HCT116 (cell line): ENCODE measurements at regions not wholly inside any gene's neighbourhood (a gene's known extent, or its start where the extent isn't known, plus 50 kb on each side); places are given as distances from the start of the nearest gene placed in this dataset.

Experiments used
- ATAC-seq: fragments of 200-7000 bp; cut with Tn5 transposase; 2 replicates; pipeline ENCODE4 v1.9.1; 2020; ENCODE audit warnings: mild to moderate bottlenecking, moderate library complexity
- BruUV-seq: library from RNA; stranded (reverse); fragments of 400-500 nt; replicated peaks from 2 replicates; lab custom pipeline; 2021; lab: Mats Ljungman, UMichigan
- CTCF ChIA-PET: fragments of 300-600 bp; sonication (Branson Sonifier 250); formaldehyde crosslinking; loops from one replicate; lab custom pipeline; 2021; ENCODE audit warnings: antibody characterized with exemption; lab: Charles Lee
- POLR2A ChIA-PET: fragments of 300-600, 350-600 bp; sonication (Branson Sonifier 250); formaldehyde crosslinking; loops from one replicate; lab custom pipeline; 2021; ENCODE audit warnings: antibody characterized with exemption; lab: Charles Lee
- RAD21 ChIA-PET, 2 experiments: fragments of 300-600 bp; sonication (Branson Sonifier 250); formaldehyde crosslinking; loops; one replicate each; lab custom pipeline; 2023; ENCODE audit warnings: low total read pairs in 2 of 2; ENCODE audit not compliant: uncharacterized antibody in 2 of 2, unreplicated experiment in 2 of 2, low non-redundant PET in 1 of 2; lab: Charles Lee
- DNase-seq: peaks from one replicate; pipeline ENCODE4 v3.0.0-alpha.2; 2010; ENCODE audit warnings: low read depth, low spot score
- H2AFZ ChIP-seq: fragments of 200-600 bp; shearing (Covaris generic), sonication (generic); 2 replicates; pipeline ENCODE4 v1.6.1; 2017; ENCODE audit warnings: low read depth, mixed run types, mixed read lengths, antibody characterized with exemption, low read length; ENCODE audit not compliant: poor library complexity, severe bottlenecking
- H3K27ac ChIP-seq: 2 replicates; pipeline ENCODE4 v1.5.1; 2012; ENCODE audit warnings: low read depth, low read length
- H3K27me3 ChIP-seq: fragments of 200-600 bp; sonication (generic); 2 replicates; pipeline ENCODE4 v1.6.1; 2016; ENCODE audit warnings: mixed run types, low read length, mixed read lengths; ENCODE audit not compliant: insufficient read depth
- H3K36me3 ChIP-seq, 2 experiments: fragments of 200-500 bp in 1 of 2; fragments of 200-600 bp in 1 of 2; sonication (Bioruptor generic) in 1 of 2; sonication (generic) in 1 of 2; 2 replicates each; pipeline versions ENCODE4 v1.5.1 to v1.6.1; 2014 to 2016; ENCODE audit warnings: low read length in 2 of 2, inconsistent platforms in 1 of 2, mixed read lengths in 1 of 2, mixed run types in 1 of 2; ENCODE audit not compliant: insufficient read depth in 2 of 2, control insufficient read depth in 1 of 2
- H3K4me1 ChIP-seq, 2 experiments: fragments of 200-600 bp in 1 of 2; sonication (generic) in 1 of 2; 2 replicates each; pipeline versions ENCODE4 v1.5.1 to v1.6.1; 2012 to 2017; ENCODE audit warnings: low read length in 2 of 2, inconsistent platforms in 1 of 2, mild to moderate bottlenecking in 1 of 2, mixed read lengths in 1 of 2, mixed run types in 1 of 2, moderate library complexity in 1 of 2; ENCODE audit not compliant: insufficient read depth in 2 of 2, control insufficient read depth in 1 of 2
- H3K4me2 ChIP-seq: fragments of 200-600 bp; sonication (generic); 2 replicates; pipeline ENCODE4 v1.6.1; 2017; ENCODE audit warnings: mixed run types, low read length, mixed read lengths
- H3K4me3 ChIP-seq, 2 experiments: fragments of 200-600 bp in 1 of 2; sonication (generic) in 1 of 2; replicated peaks in 1 of 2; 2 replicates each; pipeline ENCODE4 v1.5.1; 2011 to 2016; ENCODE audit warnings: low read length in 2 of 2, control low read depth in 1 of 2, low read depth in 1 of 2, mild to moderate bottlenecking in 1 of 2, mixed read lengths in 1 of 2, mixed run types in 1 of 2
- H3K79me2 ChIP-seq: fragments of 200-600 bp; sonication (generic); 2 replicates; pipeline ENCODE4 v1.6.1; 2017; ENCODE audit warnings: mild to moderate bottlenecking, mixed run types, low read length, moderate library complexity, mixed read lengths; ENCODE audit not compliant: insufficient read depth
- H3K9ac ChIP-seq: fragments of 200-600 bp; sonication (generic); 2 replicates; pipeline ENCODE4 v1.6.1; 2016; ENCODE audit warnings: low read length, mixed read lengths
- H3K9me2 ChIP-seq: fragments of 200-600 bp; sonication (generic), shearing (Covaris generic); 2 replicates; pipeline ENCODE4 v1.6.1; 2017; ENCODE audit warnings: mixed run types, mild to moderate bottlenecking, moderate library complexity; ENCODE audit not compliant: insufficient read depth
- H3K9me3 ChIP-seq, 2 experiments: fragments of 200-500 bp in 1 of 2; fragments of 200-600 bp in 1 of 2; sonication (Bioruptor generic) in 1 of 2; sonication (generic) in 1 of 2; 2 replicates each; pipeline ENCODE4 v1.6.1; 2014 to 2017; ENCODE audit warnings: low read length in 2 of 2, mixed read lengths in 2 of 2, inconsistent platforms in 1 of 2, low read depth in 1 of 2, mild to moderate bottlenecking in 1 of 2, mixed run types in 1 of 2, moderate library complexity in 1 of 2; ENCODE audit not compliant: control insufficient read depth in 1 of 2, insufficient read depth in 1 of 2
- H4K20me1 ChIP-seq: fragments of 200-600 bp; sonication (generic), shearing (Covaris generic); 2 replicates; pipeline ENCODE4 v1.6.1; 2017; ENCODE audit warnings: mixed run types, mild to moderate bottlenecking, moderate library complexity; ENCODE audit not compliant: insufficient read depth
- EGR1 ChIP-seq: IDR thresholded peaks from 2 replicates; pipeline ENCODE4 v1.6.1; 2012; ENCODE audit warnings: low read depth
- ELF1 ChIP-seq: IDR thresholded peaks from 2 replicates; pipeline ENCODE4 v1.6.1; 2012; ENCODE audit warnings: low read depth, borderline replicate concordance
- EZH2phosphoT487 ChIP-seq: fragments of 200-600 bp; IDR thresholded peaks from 2 replicates; pipeline ENCODE4 v1.6.1; 2018; ENCODE audit warnings: antibody characterized with exemption, borderline replicate concordance
- FOSL1 ChIP-seq: IDR thresholded peaks from 2 replicates; pipeline ENCODE4 v1.6.1; 2012; ENCODE audit warnings: low read depth
- JUND ChIP-seq: IDR thresholded peaks from 2 replicates; pipeline ENCODE4 v1.6.1; 2012
- POLR2AphosphoS5 ChIP-seq: IDR thresholded peaks from 2 replicates; pipeline ENCODE4 v1.6.1; 2011; ENCODE audit warnings: mild to moderate bottlenecking, low read depth, low read length, moderate library complexity
- RAD21 ChIP-seq: IDR thresholded peaks from 2 replicates; pipeline ENCODE4 v1.6.1; 2012; ENCODE audit warnings: low read depth, mild to moderate bottlenecking
- SIN3A ChIP-seq: IDR thresholded peaks from 2 replicates; pipeline ENCODE4 v1.6.1; 2012; ENCODE audit warnings: low read depth
- SP1 ChIP-seq: IDR thresholded peaks from 2 replicates; pipeline ENCODE4 v1.6.1; 2012; ENCODE audit warnings: low read depth
- SRF ChIP-seq: IDR thresholded peaks from 2 replicates; pipeline ENCODE4 v1.6.1; 2012; ENCODE audit warnings: low read depth
- TCF7L2 ChIP-seq: IDR thresholded peaks from 2 replicates; pipeline ENCODE4 v1.7.0; 2011; ENCODE audit warnings: borderline replicate concordance, inconsistent platforms; ENCODE audit not compliant: insufficient read depth, insufficient read length; ENCODE audit errors: extremely low read depth
- ZFX ChIP-seq: fragments of 450-650 bp; IDR thresholded peaks from 2 replicates; pipeline ENCODE4 v1.6.1; 2017
- ZNF274 ChIP-seq: fragments of 200-500 bp; sonication (Bioruptor generic); IDR thresholded peaks from 2 replicates; pipeline ENCODE4 v1.6.1; 2014; ENCODE audit warnings: mild to moderate bottlenecking, low read depth, low read length, inconsistent platforms
- intact Hi-C: fragments of 100-400 bp; cut with micrococcal nuclease; formaldehyde crosslinking; loops from 2 replicates; pipeline ENCODE4 v1.10.0; 2022
- TF ChIP-seq, protein P1 (sequence below): IDR thresholded peaks from 2 replicates; pipeline ENCODE4 v1.6.1; 2012
- TF ChIP-seq, protein P2 (sequence below): IDR thresholded peaks from 2 replicates; pipeline ENCODE4 v1.6.1; 2012
- TF ChIP-seq, protein P3 (sequence below), 3 experiments: fragments of 200-600 bp in 1 of 3; sonication (generic) in 1 of 3; IDR thresholded peaks in 2 of 3; conservative IDR thresholded peaks in 1 of 3; 2 replicates each; pipeline ENCODE4 v1.5.1; 2012 to 2017; ENCODE audit warnings: low read depth in 2 of 3, low read length in 2 of 3, antibody characterized with exemption in 1 of 3, borderline replicate concordance in 1 of 3, control low read depth in 1 of 3, mild to moderate bottlenecking in 1 of 3, mixed read lengths in 1 of 3, mixed run types in 1 of 3, moderate library complexity in 1 of 3; ENCODE audit not compliant: insufficient read depth in 1 of 3

DNA sequence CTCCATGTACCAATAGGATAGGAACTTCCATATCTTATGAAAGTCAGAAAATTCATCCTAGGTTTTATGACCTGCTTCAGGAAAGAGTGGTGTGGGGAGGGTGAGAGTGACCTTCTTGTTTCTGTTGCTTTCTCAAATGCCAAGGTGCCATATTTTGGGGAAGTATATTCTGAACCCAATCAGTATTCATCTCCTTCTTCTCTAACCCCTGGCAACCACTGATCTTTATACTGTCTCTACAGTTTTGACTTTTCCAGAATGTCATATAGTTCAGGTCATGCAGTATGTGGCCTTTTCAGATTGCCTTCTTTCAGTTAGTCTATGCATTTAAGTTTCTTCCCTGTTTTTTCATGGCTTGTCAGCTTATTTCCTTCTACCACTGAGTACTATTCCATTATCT lies 321.4 kb upstream of the SEMA6A start:
- H2AFZ ChIP-seq, result no peak overlapping the region
- H3K36me3 ChIP-seq, result no peaks in the 10 kb centered on the region
- H3K9me3 ChIP-seq, result no peaks in the 10 kb centered on the region
- no peak overlapping the region for H3K4me2 ChIP-seq
- no peaks in the 10 kb centered on the region for H4K20me1 ChIP-seq
- DNase-seq (no peak), ATAC-seq (no peak)
- H3K9ac ChIP-seq, result no peak overlapping the region
- no TSS peak for BruUV-seq
- H3K4me1 ChIP-seq, result no peaks in the 10 kb centered on the region
- no peaks in the 10 kb centered on the region for H3K79me2 ChIP-seq
- ChIA-PET POLR2A (no interaction called here), RAD21 (no interaction called here), CTCF (no interaction called here)
- no peak for TF ChIP-seq EGR1
- no peak for TF ChIP-seq RAD21
- TF ChIP-seq ZFX, result no peak
- TF ChIP-seq, protein P1, sequence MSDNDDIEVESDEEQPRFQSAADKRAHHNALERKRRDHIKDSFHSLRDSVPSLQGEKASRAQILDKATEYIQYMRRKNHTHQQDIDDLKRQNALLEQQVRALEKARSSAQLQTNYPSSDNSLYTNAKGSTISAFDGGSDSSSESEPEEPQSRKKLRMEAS, result no peak
- TF ChIP-seq ELF1, result no peak
- no peak for TF ChIP-seq SP1
- no peak for TF ChIP-seq TCF7L2
- no peak for TF ChIP-seq POLR2AphosphoS5
- TF ChIP-seq FOSL1, result no peak
- no peak for TF ChIP-seq SIN3A
- TF ChIP-seq EZH2phosphoT487, result no peak
- no peak for TF ChIP-seq JUND
- intact Hi-C loops, result no loop called here
- H3K27me3 ChIP-seq, result no peaks in the 10 kb centered on the region
- no peak overlapping the region for H3K27ac ChIP-seq
- H3K9me2 ChIP-seq, result no peaks in the 10 kb centered on the region
- no peak overlapping the region for H3K4me3 ChIP-seq

DNA sequence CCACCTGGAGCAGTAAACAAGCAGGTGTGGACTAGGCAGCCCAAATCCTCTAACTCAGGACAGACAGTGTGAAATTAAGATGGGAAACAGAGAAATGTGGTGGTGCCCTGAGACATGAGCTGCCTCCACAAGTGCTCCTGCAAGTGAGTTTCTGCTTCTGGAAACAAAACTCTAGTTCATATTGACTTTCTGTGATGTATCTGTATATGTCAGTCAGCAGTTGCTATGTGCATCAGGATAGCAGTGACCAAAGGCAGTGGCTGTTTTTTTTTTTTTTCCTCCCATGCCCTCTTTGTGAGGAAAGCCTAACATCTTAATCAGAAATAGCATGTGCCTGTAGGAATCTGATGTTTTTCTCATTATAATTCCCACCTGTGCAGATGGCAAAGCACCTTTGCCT lies 318.4 kb upstream of the SEMA6A start:
- ATAC-seq (no peak), DNase-seq (no peak)
- no peaks in the 10 kb centered on the region for H3K4me1 ChIP-seq
- no peaks in the 10 kb centered on the region for H4K20me1 ChIP-seq
- no TSS peak for BruUV-seq
- TF ChIP-seq SRF, result no peak
- TF ChIP-seq, protein P1, result no peak
- TF ChIP-seq, protein P2, sequence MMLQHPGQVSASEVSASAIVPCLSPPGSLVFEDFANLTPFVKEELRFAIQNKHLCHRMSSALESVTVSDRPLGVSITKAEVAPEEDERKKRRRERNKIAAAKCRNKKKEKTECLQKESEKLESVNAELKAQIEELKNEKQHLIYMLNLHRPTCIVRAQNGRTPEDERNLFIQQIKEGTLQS, result no peak
- TF ChIP-seq SIN3A, result no peak
- TF ChIP-seq ELF1, result no peak
- no peak for TF ChIP-seq FOSL1
- no peak for TF ChIP-seq ZNF274
- TF ChIP-seq, protein P3, sequence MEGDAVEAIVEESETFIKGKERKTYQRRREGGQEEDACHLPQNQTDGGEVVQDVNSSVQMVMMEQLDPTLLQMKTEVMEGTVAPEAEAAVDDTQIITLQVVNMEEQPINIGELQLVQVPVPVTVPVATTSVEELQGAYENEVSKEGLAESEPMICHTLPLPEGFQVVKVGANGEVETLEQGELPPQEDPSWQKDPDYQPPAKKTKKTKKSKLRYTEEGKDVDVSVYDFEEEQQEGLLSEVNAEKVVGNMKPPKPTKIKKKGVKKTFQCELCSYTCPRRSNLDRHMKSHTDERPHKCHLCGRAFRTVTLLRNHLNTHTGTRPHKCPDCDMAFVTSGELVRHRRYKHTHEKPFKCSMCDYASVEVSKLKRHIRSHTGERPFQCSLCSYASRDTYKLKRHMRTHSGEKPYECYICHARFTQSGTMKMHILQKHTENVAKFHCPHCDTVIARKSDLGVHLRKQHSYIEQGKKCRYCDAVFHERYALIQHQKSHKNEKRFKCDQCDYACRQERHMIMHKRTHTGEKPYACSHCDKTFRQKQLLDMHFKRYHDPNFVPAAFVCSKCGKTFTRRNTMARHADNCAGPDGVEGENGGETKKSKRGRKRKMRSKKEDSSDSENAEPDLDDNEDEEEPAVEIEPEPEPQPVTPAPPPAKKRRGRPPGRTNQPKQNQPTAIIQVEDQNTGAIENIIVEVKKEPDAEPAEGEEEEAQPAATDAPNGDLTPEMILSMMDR (IDR thresholded peaks at IDR 0.05 in 2 of 3, conservative IDR thresholded peaks at IDR 0.05 in 1 of 3; ENCODE audit: borderline replicate concordance in 1 of 3, insufficient read depth in 1 of 3, low read depth in 2 of 3, low read length in 2 of 3), result no peak
- no peak overlapping the region for H3K4me3 ChIP-seq
- H3K9ac ChIP-seq, result no peak overlapping the region
- H3K9me2 ChIP-seq, result no peaks in the 10 kb centered on the region
- intact Hi-C loops, result no loop called here
- no peaks in the 10 kb centered on the region for H3K36me3 ChIP-seq
- H3K79me2 ChIP-seq, result no peaks in the 10 kb centered on the region
- POLR2A ChIA-PET, result no interaction called here
- H2AFZ ChIP-seq, result no peak overlapping the region
- RAD21 ChIA-PET, result no interaction called here
- CTCF ChIA-PET, result no interaction called here
- no peaks in the 10 kb centered on the region for H3K9me3 ChIP-seq
- H3K4me2 ChIP-seq, result no peak overlapping the region
- H3K27me3 ChIP-seq, result no peaks in the 10 kb centered on the region
- H3K27ac ChIP-seq, result no peak overlapping the region
